Stomach smooth muscle (tissue), 2 donors: ENCODE measurements at regions not wholly inside any gene's neighbourhood (a gene's known extent, or its start where the extent isn't known, plus 50 kb on each side); places are given as distances from the start of the nearest gene placed in this dataset.

Experiments
- H3K27ac ChIP-seq: one replicate; pipeline ENCODE4 v1.7.0; 2013; ENCODE audit warnings: mild to moderate bottlenecking, low read length, inconsistent platforms
- H3K27me3 ChIP-seq, 2 donors: one replicate each; pipeline ENCODE4 v1.7.0; 2013; ENCODE audit warnings: low read length in 2 of 2; ENCODE audit not compliant: insufficient read depth in 2 of 2, control insufficient read depth in 1 of 2
- H3K36me3 ChIP-seq, 2 donors: one replicate each; pipeline ENCODE4 v1.7.0; 2013; ENCODE audit warnings: low read length in 2 of 2; ENCODE audit not compliant: control insufficient read depth in 2 of 2, insufficient read depth in 2 of 2
- H3K4me1 ChIP-seq: one replicate; pipeline ENCODE4 v1.7.0; 2013; ENCODE audit warnings: low read length; ENCODE audit not compliant: control insufficient read depth, insufficient read depth
- H3K4me3 ChIP-seq, 2 donors: one replicate each; pipeline ENCODE4 v1.7.0; 2013; ENCODE audit warnings: low read length in 2 of 2
- H3K9ac ChIP-seq, 2 donors: one replicate each; pipeline ENCODE4 v1.7.0; 2013; ENCODE audit warnings: low read length in 2 of 2, mild to moderate bottlenecking in 1 of 2
- H3K9me3 ChIP-seq, 2 donors: one replicate each; pipeline ENCODE4 v1.7.0; 2013; ENCODE audit warnings: low read length in 2 of 2; ENCODE audit not compliant: control insufficient read depth in 2 of 2
- donor health status: healthy.
- donor health status: Pancreatic carcinoma.

DNA sequence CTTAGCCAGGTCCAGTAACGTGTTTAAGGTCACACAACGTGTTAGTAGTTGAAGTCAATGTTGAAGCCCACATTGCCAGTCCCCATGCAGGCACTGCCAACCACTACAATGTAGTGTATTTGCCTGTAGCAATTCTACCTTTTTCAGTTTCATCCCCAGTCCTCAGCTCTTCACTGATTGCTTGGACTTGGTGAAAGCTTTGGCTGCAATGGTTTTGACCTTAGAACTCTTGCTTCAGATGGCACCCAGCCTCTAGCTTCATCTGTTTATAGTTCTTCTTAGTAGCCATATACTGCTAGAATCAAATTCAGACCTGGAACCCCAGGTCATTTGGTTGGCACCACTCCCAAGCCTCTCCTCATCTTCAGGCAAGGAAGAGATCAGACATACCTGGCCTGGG, 345.4 kb upstream of the SEMA6D start:
- no peaks in the 10 kb centered on the region for H3K36me3 ChIP-seq
- H3K4me3 ChIP-seq, result no peak overlapping the region
- no peak overlapping the region for H3K9ac ChIP-seq
- no peaks in the 10 kb centered on the region for H3K27me3 ChIP-seq
- H3K9me3 ChIP-seq, result no peaks in the 10 kb centered on the region
- H3K4me1 ChIP-seq, result no peaks in the 10 kb centered on the region
- no peak overlapping the region for H3K27ac ChIP-seq

- Histone ChIP-seq H3K9ac (no peak overlapping the region), H3K27ac (no peak overlapping the region), H3K9me3 (no peaks in the 10 kb centered on the region), H3K36me3 (no peaks in the 10 kb centered on the region), H3K27me3 (no peaks in the 10 kb centered on the region), H3K4me1 (no peaks in the 10 kb centered on the region), H3K4me3 (no peak overlapping the region)
These were observed 343.1 kb upstream of the SEMA6D start for GRCh38 chr15:47374222-47374621.

DNA sequence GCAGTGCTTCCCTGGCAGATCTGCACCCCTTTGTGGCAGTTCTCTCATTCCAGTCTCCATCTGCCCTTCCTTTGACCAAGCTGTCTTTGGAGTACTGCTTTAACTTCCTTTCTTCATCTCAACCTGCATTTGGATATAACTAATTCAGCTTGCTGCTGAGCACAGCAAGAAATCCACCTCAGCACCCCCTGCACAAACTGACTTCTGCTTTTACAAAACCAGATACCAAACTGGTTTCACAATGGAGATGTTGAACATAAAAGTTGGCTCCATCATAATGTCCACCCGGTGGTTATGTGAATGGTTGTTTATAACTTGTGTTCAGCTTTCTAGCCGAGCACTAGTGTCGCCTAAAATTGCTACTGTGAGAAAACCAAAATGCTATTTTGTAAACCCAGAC, 341.1 kb upstream of the SEMA6D start:
- H3K27ac ChIP-seq, result no peak overlapping the region
- no peaks in the 10 kb centered on the region for H3K4me1 ChIP-seq
- H3K9me3 ChIP-seq, result no peaks in the 10 kb centered on the region
- H3K27me3 ChIP-seq, result no peaks in the 10 kb centered on the region
- H3K9ac ChIP-seq, result no peak overlapping the region
- H3K4me3 ChIP-seq, result no peak overlapping the region
- H3K36me3 ChIP-seq, result no peaks in the 10 kb centered on the region

DNA sequence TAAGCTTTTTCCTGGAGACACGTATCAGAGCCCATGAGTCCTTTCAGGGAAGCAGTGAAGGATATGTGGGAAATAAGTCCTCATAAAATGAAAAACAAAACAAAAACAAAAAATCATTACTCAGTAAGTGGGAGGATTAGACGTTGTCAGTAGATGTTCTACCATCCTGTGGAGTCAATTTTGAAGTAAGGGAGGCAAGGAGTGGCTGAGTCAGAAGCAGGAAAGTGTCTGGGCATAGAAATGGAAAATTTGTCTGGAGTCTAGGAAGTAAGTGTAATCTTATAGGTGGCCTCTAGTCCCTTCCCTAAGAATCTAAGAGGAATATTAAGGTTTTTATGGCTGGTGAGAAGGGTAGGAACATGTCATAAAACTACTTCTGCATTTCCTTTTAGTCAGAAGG, 339.8 kb upstream of the SEMA6D start:
- H3K9me3 ChIP-seq, result no peaks in the 10 kb centered on the region
- H3K4me3 ChIP-seq, result no peak overlapping the region
- no peak overlapping the region for H3K9ac ChIP-seq
- H3K27me3 ChIP-seq, result no peaks in the 10 kb centered on the region
- no peak overlapping the region for H3K27ac ChIP-seq
- no peaks in the 10 kb centered on the region for H3K4me1 ChIP-seq
- no peaks in the 10 kb centered on the region for H3K36me3 ChIP-seq

- H3K36me3 ChIP-seq, result no peaks in the 10 kb centered on the region
- no peaks in the 10 kb centered on the region for H3K27me3 ChIP-seq
- H3K9me3 ChIP-seq, result no peaks in the 10 kb centered on the region
- H3K27ac ChIP-seq, result no peak overlapping the region
- no peaks in the 10 kb centered on the region for H3K4me1 ChIP-seq
- no peak overlapping the region for H3K4me3 ChIP-seq
- H3K9ac ChIP-seq, result no peak overlapping the region
These were observed 338.8 kb upstream of the SEMA6D start for GRCh38 chr15:47378527-47378926.

- H3K9ac ChIP-seq, result no peak overlapping the region
- H3K36me3 ChIP-seq, result no peaks in the 10 kb centered on the region
- H3K4me1 ChIP-seq, result no peaks in the 10 kb centered on the region
These were observed 334.2 kb upstream of the SEMA6D start for GRCh38 chr15:47383102-47383501.

GRCh38 chr15:47383801-47384200, 333.5 kb upstream of the SEMA6D start:
- no peak overlapping the region for H3K4me3 ChIP-seq
- H3K9me3 ChIP-seq, result no peaks in the 10 kb centered on the region
- H3K4me1 ChIP-seq, result no peaks in the 10 kb centered on the region
- no peaks in the 10 kb centered on the region for H3K36me3 ChIP-seq
- H3K27ac ChIP-seq, result no peak overlapping the region
- no peaks in the 10 kb centered on the region for H3K27me3 ChIP-seq
- no peak overlapping the region for H3K9ac ChIP-seq

More at GRCh38 chr15:47383102-47383501, 334.2 kb upstream of the SEMA6D start:
- H3K27ac ChIP-seq, result no peak overlapping the region
- no peaks in the 10 kb centered on the region for H3K9me3 ChIP-seq
- no peaks in the 10 kb centered on the region for H3K27me3 ChIP-seq
- no peak overlapping the region for H3K4me3 ChIP-seq

DNA sequence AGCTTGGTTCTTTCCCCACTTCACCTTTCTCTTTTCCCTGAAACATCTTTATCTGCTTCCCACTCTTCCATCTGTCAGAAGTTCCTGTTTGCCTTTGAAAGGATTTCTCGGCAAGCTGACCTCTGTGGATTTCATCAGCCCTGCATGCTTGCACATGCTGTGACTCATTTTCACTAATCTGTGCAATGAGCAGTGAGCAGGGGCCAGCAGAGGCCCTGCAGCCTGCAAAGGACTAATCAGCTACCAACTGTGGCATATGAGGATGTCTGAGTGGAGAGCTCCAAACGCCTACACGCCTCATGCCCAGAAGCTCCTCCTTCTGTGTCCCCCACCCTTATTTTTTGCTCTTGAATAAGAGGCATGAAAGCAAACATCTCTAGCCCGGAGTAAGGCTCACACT, 333.0 kb upstream of the SEMA6D start:
- Histone ChIP-seq H3K9ac (no peak overlapping the region), H3K27ac (no peak overlapping the region), H3K4me1 (no peaks in the 10 kb centered on the region), H3K9me3 (no peaks in the 10 kb centered on the region), H3K4me3 (no peak overlapping the region), H3K36me3 (no peaks in the 10 kb centered on the region), H3K27me3 (no peaks in the 10 kb centered on the region)

DNA sequence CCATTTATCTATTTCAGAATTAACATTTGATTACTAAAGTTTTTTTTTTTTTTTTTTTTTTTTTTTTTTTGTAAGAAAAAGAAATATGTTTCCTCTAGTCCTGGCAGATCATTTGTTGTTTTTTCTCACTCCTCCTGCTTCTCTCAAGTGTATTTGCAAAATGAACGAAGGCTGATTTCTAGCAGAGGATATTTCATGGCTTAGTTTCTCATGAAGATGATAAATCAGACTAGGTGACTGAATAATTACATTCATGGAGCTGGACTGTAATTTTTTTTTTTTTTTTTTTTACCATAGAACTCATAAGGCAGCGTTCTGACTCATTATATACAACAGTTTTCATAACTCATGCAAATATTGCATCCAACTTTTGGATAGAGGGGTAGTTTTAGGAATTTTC, 332.5 kb upstream of the SEMA6D start:
- no peaks in the 10 kb centered on the region for H3K27me3 ChIP-seq
- H3K9ac ChIP-seq, result no peak overlapping the region
- H3K9me3 ChIP-seq, result no peaks in the 10 kb centered on the region
- no peaks in the 10 kb centered on the region for H3K36me3 ChIP-seq
- H3K4me3 ChIP-seq, result no peak overlapping the region
- no peaks in the 10 kb centered on the region for H3K4me1 ChIP-seq
- no peak overlapping the region for H3K27ac ChIP-seq

- H3K27me3 ChIP-seq, result no peaks in the 10 kb centered on the region
- no peaks in the 10 kb centered on the region for H3K4me1 ChIP-seq
- no peak overlapping the region for H3K4me3 ChIP-seq
- no peak overlapping the region for H3K27ac ChIP-seq
- H3K36me3 ChIP-seq, result no peaks in the 10 kb centered on the region
- no peaks in the 10 kb centered on the region for H3K9me3 ChIP-seq
- no peak overlapping the region for H3K9ac ChIP-seq
These were observed 330.8 kb upstream of the SEMA6D start for GRCh38 chr15:47386459-47386858.

DNA sequence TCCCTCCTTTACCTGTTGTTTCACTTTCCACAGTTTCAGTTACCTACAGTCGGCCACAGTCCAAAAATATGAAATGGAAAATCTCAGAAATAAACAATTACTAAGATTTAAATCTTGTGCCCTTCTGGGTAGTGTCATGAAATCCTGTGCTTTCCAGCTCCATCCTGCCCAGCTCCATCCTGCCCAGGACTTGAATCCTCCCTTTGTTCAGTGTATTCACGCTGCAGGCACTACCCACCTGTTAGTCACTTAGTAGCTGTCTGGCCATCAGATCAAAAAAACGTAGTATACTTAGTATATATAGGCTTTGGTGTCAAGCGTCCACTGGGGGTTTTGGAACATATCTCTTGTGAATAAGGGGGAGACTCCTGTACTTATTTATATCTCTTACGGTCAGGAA, 329.0 kb upstream of the SEMA6D start:
- Histone ChIP-seq H3K9me3 (no peaks in the 10 kb centered on the region), H3K36me3 (no peaks in the 10 kb centered on the region)

More for the DNA sequence above, 329.0 kb upstream of the SEMA6D start:
- H3K4me1 ChIP-seq, result no peaks in the 10 kb centered on the region
- no peaks in the 10 kb centered on the region for H3K27me3 ChIP-seq
- H3K4me3 ChIP-seq, result no peak overlapping the region
- H3K9ac ChIP-seq, result no peak overlapping the region
- H3K27ac ChIP-seq, result no peak overlapping the region
